Activated B cell treated with CpG ODN at 0.5 μM for 24 hours (primary cell): ENCODE measurements at regions not wholly inside any gene's neighbourhood (a gene's known extent, or its start where the extent isn't known, plus 50 kb on each side); places are given as distances from the start of the nearest gene placed in this dataset.

ENCODE experiments used
- ATAC-seq: fragments of 200-7000 bp; cut with Tn5 transposase; one replicate; pipeline ENCODE4 v1.10.0; 2021; ENCODE audit warnings: low read depth, mild to moderate bottlenecking, moderate library complexity
- CTCF ChIA-PET: fragments of 350-600 bp; sonication (Branson Sonifier 250); formaldehyde crosslinking; loops from one replicate; lab custom pipeline; 2021; ENCODE audit warnings: antibody characterized with exemption; lab: Charles Lee
- POLR2A ChIA-PET: fragments of 350-600 bp; sonication (Branson Sonifier 250); formaldehyde crosslinking; loops from one replicate; lab custom pipeline; 2021; ENCODE audit warnings: antibody characterized with exemption; lab: Charles Lee
- DNase-seq: peaks from one replicate; pipeline ENCODE4 v3.0.0; 2022
- H3K27ac Mint-ChIP-seq: one replicate; pipeline ENCODE4 v1.8.0; 2020; ENCODE audit warnings: mixed read lengths
- H3K27me3 Mint-ChIP-seq: one replicate; pipeline ENCODE4 v1.8.0; 2021; ENCODE audit warnings: mixed read lengths
- H3K36me3 Mint-ChIP-seq: one replicate; pipeline ENCODE4 v1.8.0; 2021; ENCODE audit warnings: low read depth, mixed read lengths
- H3K4me1 Mint-ChIP-seq: one replicate; pipeline ENCODE4 v1.8.0; 2021; ENCODE audit warnings: mixed read lengths
- H3K4me3 Mint-ChIP-seq: one replicate; pipeline ENCODE4 v1.8.0; 2020; ENCODE audit warnings: mild to moderate bottlenecking, mixed read lengths
- H3K9me3 Mint-ChIP-seq: one replicate; pipeline ENCODE4 v1.8.0; 2020; ENCODE audit warnings: mixed read lengths
- CTCF ChIP-seq: fragments of 200-600 bp; IDR thresholded peaks from one replicate; pipeline ENCODE4 v1.8.0; 2022; ENCODE audit warnings: antibody characterized with exemption, mild to moderate bottlenecking
- intact Hi-C: fragments of 100-400 bp; cut with micrococcal nuclease; formaldehyde crosslinking; loops from one replicate; pipeline ENCODE4 v1.15.1; 2024

GRCh38 chr5:53360811-53361210, 119.6 kb upstream of the FST start:
- H3K27me3 Mint-ChIP-seq, result no peaks in the 10 kb centered on the region
- no peak for ATAC-seq
- no peaks in the 10 kb centered on the region for H3K9me3 Mint-ChIP-seq
- DNase-seq, result no peak
- intact Hi-C loops, result no loop called here
- H3K36me3 Mint-ChIP-seq, result no peaks in the 10 kb centered on the region
- H3K4me3 Mint-ChIP-seq, result no peak overlapping the region
- POLR2A ChIA-PET, result no interaction called here
- no peaks in the 10 kb centered on the region for H3K4me1 Mint-ChIP-seq
- no peak overlapping the region for H3K27ac Mint-ChIP-seq
- CTCF ChIA-PET, result no interaction called here
- TF ChIP-seq CTCF, result no peak

- POLR2A ChIA-PET, result no interaction called here
- Mint-ChIP-seq H3K4me3 (no peak overlapping the region), H3K4me1 (no peaks in the 10 kb centered on the region), H3K27me3 (no peaks in the 10 kb centered on the region), H3K27ac (no peak overlapping the region), H3K9me3 (no peaks in the 10 kb centered on the region), H3K36me3 (no peaks in the 10 kb centered on the region)
- CTCF ChIA-PET, result no interaction called here
- intact Hi-C loops, result no loop called here
- ATAC-seq (no peak), DNase-seq (no peak)
- TF ChIP-seq CTCF, result no peak
These were observed 118.7 kb upstream of the FST start for GRCh38 chr5:53361708-53362107.

GRCh38 chr5:53362521-53362941, 117.9 kb upstream of the FST start:
- ChIA-PET POLR2A (no interaction called here), CTCF (no interaction called here)
- Mint-ChIP-seq H3K4me3 (no peak overlapping the region), H3K4me1 (no peaks in the 10 kb centered on the region), H3K27me3 (no peaks in the 10 kb centered on the region), H3K9me3 (no peaks in the 10 kb centered on the region), H3K36me3 (no peaks in the 10 kb centered on the region), H3K27ac (no peak overlapping the region)
- intact Hi-C loops, result no loop called here
- DNase-seq (no peak), ATAC-seq (no peak)
- no peak for TF ChIP-seq CTCF

- DNase-seq (no peak), ATAC-seq (no peak)
- ChIA-PET CTCF (no interaction called here), POLR2A (no interaction called here)
- intact Hi-C loops, result no loop called here
- TF ChIP-seq CTCF, result no peak
- no peaks in the 10 kb centered on the region for H3K9me3 Mint-ChIP-seq
- no peak overlapping the region for H3K27ac Mint-ChIP-seq
- no peaks in the 10 kb centered on the region for H3K36me3 Mint-ChIP-seq
- no peaks in the 10 kb centered on the region for H3K27me3 Mint-ChIP-seq
- no peaks in the 10 kb centered on the region for H3K4me1 Mint-ChIP-seq
- no peak overlapping the region for H3K4me3 Mint-ChIP-seq
These were observed 116.4 kb upstream of the FST start for GRCh38 chr5:53364061-53364460.

GRCh38 chr5:53366245-53366644, 114.2 kb upstream of the FST start:
- ATAC-seq (no peak), DNase-seq (no peak)
- CTCF ChIA-PET, result no interaction called here
- no peak overlapping the region for H3K4me3 Mint-ChIP-seq
- POLR2A ChIA-PET, result no interaction called here
- intact Hi-C loops, result no loop called here
- no peak for TF ChIP-seq CTCF
- H3K9me3 Mint-ChIP-seq, result no peaks in the 10 kb centered on the region
- H3K27ac Mint-ChIP-seq, result no peak overlapping the region
- H3K27me3 Mint-ChIP-seq, result peaks cover 5% of the 10 kb centered on the region
- H3K4me1 Mint-ChIP-seq, result no peaks in the 10 kb centered on the region
- no peaks in the 10 kb centered on the region for H3K36me3 Mint-ChIP-seq
